Neural progenitor cell (in vitro differentiated cells): ENCODE measurements at regions not wholly inside any gene's neighbourhood (a gene's known extent, or its start where the extent isn't known, plus 50 kb on each side); places are given as distances from the start of the nearest gene placed in this dataset.

Experiments used
- DNase-seq: peaks from one replicate; pipeline ENCODE4 v3.0.0-alpha.2; 2016; ENCODE audit warnings: low spot score
- H2AFZ ChIP-seq: fragments of 200-600 bp; sonication (generic); replicated peaks from 2 replicates; pipeline ENCODE4 v1.6.1; 2016; ENCODE audit warnings: antibody characterized with exemption
- H3F3A ChIP-seq: fragments of 200-600 bp; sonication (generic); 2 replicates; pipeline ENCODE4 v1.6.1; 2016; ENCODE audit warnings: antibody characterized with exemption, low read depth
- H3K27ac ChIP-seq: fragments of 200-600 bp; sonication (generic); 2 replicates; pipeline ENCODE4 v1.5.1; 2016; ENCODE audit warnings: mild to moderate bottlenecking
- H3K27me3 ChIP-seq: fragments of 200-600 bp; sonication (generic); 2 replicates; pipeline ENCODE4 v1.6.1; 2016; ENCODE audit warnings: mild to moderate bottlenecking, moderate library complexity
- H3K36me3 ChIP-seq: fragments of 200-600 bp; sonication (generic); 2 replicates; pipeline ENCODE4 v1.5.1; 2016
- H3K4me1 ChIP-seq: fragments of 200-600 bp; sonication (generic); 2 replicates; pipeline ENCODE4 v1.6.1; 2016; ENCODE audit warnings: mixed run types
- H3K4me2 ChIP-seq: fragments of 200-600 bp; sonication (generic); 2 replicates; pipeline ENCODE4 v1.6.1; 2016
- H3K4me3 ChIP-seq: fragments of 200-600 bp; sonication (generic); 2 replicates; pipeline ENCODE4 v1.5.1; 2016
- H3K79me2 ChIP-seq: fragments of 200-600 bp; sonication (generic); 2 replicates; pipeline ENCODE4 v1.6.1; 2016; ENCODE audit warnings: low read depth
- H3K9ac ChIP-seq: fragments of 200-600 bp; sonication (generic); 2 replicates; pipeline ENCODE4 v1.6.1; 2016
- H3K9me3 ChIP-seq: fragments of 200-600 bp; sonication (generic); 2 replicates; pipeline ENCODE4 v1.5.1; 2016; ENCODE audit warnings: low read depth
- H4K20me1 ChIP-seq: fragments of 200-600 bp; sonication (generic); 2 replicates; pipeline ENCODE4 v1.6.1; 2016; ENCODE audit warnings: low read depth
- H3K27ac Mint-ChIP-seq: 3 replicates; pipeline ENCODE4 v1.8.0; 2021; ENCODE audit warnings: mixed read lengths
- H3K27me3 Mint-ChIP-seq: 2 replicates; pipeline ENCODE4 v1.8.0; 2022; ENCODE audit warnings: low read depth, mild to moderate bottlenecking, inconsistent platforms, moderate library complexity, mixed read lengths; ENCODE audit not compliant: insufficient read depth
- H3K36me3 Mint-ChIP-seq: 3 replicates; pipeline ENCODE4 v1.8.0; 2021; ENCODE audit warnings: mixed read lengths
- H3K4me1 Mint-ChIP-seq: 3 replicates; pipeline ENCODE4 v1.8.0; 2021; ENCODE audit warnings: mixed read lengths
- H3K4me3 Mint-ChIP-seq: 3 replicates; pipeline ENCODE4 v1.8.0; 2021; ENCODE audit warnings: mild to moderate bottlenecking, moderate library complexity, mixed read lengths
- H3K9me3 Mint-ChIP-seq: 3 replicates; pipeline ENCODE4 v1.8.0; 2020; ENCODE audit warnings: mixed read lengths
- CTCF ChIP-seq: fragments of 200-600 bp; sonication (generic); IDR thresholded peaks from 2 replicates; pipeline ENCODE4 v1.5.1; 2017; ENCODE audit warnings: antibody characterized with exemption, mild to moderate bottlenecking
- EZH2 ChIP-seq: fragments of 200-600 bp; sonication (generic); IDR thresholded peaks from 2 replicates; pipeline ENCODE4 v1.6.1; 2017; ENCODE audit warnings: antibody characterized with exemption, mild to moderate bottlenecking, moderate library complexity
- EZH2phosphoT487 ChIP-seq: fragments of 200-600 bp; sonication (generic); IDR thresholded peaks from 2 replicates; pipeline ENCODE4 v1.6.1; 2017; ENCODE audit warnings: antibody characterized with exemption

GRCh38 chr6:90872981-90873380 lies 286.1 kb upstream of the MAP3K7 start:
- Histone ChIP-seq H3K4me2 (no peak overlapping the region), H3K4me3 (no peak overlapping the region), H3F3A (no peaks in the 10 kb centered on the region)

GRCh38 chr6:90870561-90870960 lies 283.7 kb upstream of the MAP3K7 start:
- H3K36me3 ChIP-seq: no peaks in the 10 kb centered on the region
- H3K27me3 ChIP-seq: no peaks in the 10 kb centered on the region
- TF ChIP-seq EZH2phosphoT487 (no peak), CTCF (no peak), EZH2 (no peak)
- H3F3A ChIP-seq: no peaks in the 10 kb centered on the region
- peaks cover 2% of the 10 kb centered on the region for H3K27me3 Mint-ChIP-seq
- no peak overlapping the region for H3K4me3 Mint-ChIP-seq
- H4K20me1 ChIP-seq: no peaks in the 10 kb centered on the region
- DNase-seq: no peak
- H3K4me3 ChIP-seq: no peak overlapping the region
- H3K36me3 Mint-ChIP-seq: no peaks in the 10 kb centered on the region
- no peak overlapping the region for H3K4me2 ChIP-seq
- H3K27ac Mint-ChIP-seq: no peak overlapping the region
- no peak overlapping the region for H3K9ac ChIP-seq
- H3K9me3 Mint-ChIP-seq: no peaks in the 10 kb centered on the region
- no peaks in the 10 kb centered on the region for H3K9me3 ChIP-seq
- H3K4me1 Mint-ChIP-seq: no peaks in the 10 kb centered on the region
- H3K4me1 ChIP-seq: no peaks in the 10 kb centered on the region
- H2AFZ ChIP-seq: no peak overlapping the region
- H3K79me2 ChIP-seq: no peaks in the 10 kb centered on the region
- H3K27ac ChIP-seq: no peak overlapping the region

More at GRCh38 chr6:90872981-90873380, 286.1 kb upstream of the MAP3K7 start:
- Histone ChIP-seq H3K9ac (no peak overlapping the region), H3K27ac (no peak overlapping the region), H2AFZ (no peak overlapping the region), H3K9me3 (no peaks in the 10 kb centered on the region), H3K27me3 (no peaks in the 10 kb centered on the region), H3K36me3 (no peaks in the 10 kb centered on the region), H3K79me2 (no peaks in the 10 kb centered on the region), H3K4me1 (no peaks in the 10 kb centered on the region), H4K20me1 (no peaks in the 10 kb centered on the region)
- Mint-ChIP-seq H3K27me3 (peaks cover 2% of the 10 kb centered on the region), H3K27ac (no peak overlapping the region), H3K4me3 (no peak overlapping the region), H3K9me3 (no peaks in the 10 kb centered on the region), H3K36me3 (no peaks in the 10 kb centered on the region), H3K4me1 (no peaks in the 10 kb centered on the region)
- DNase-seq: no peak
- TF ChIP-seq CTCF (no peak), EZH2phosphoT487 (no peak), EZH2 (no peak)

GRCh38 chr6:90868656-90869055 lies 281.8 kb upstream of the MAP3K7 start:
- no peak for DNase-seq
- no peaks in the 10 kb centered on the region for H3K4me1 ChIP-seq
- peaks cover 2% of the 10 kb centered on the region for H3K27me3 Mint-ChIP-seq
- H4K20me1 ChIP-seq: no peaks in the 10 kb centered on the region
- no peaks in the 10 kb centered on the region for H3K4me1 Mint-ChIP-seq
- no peak overlapping the region for H3K9ac ChIP-seq
- no peaks in the 10 kb centered on the region for H3K27me3 ChIP-seq
- H3K27ac ChIP-seq: no peak overlapping the region
- no peak overlapping the region for H3K4me3 ChIP-seq
- no peaks in the 10 kb centered on the region for H3K36me3 Mint-ChIP-seq
- no peaks in the 10 kb centered on the region for H3K9me3 Mint-ChIP-seq
- H3F3A ChIP-seq: no peaks in the 10 kb centered on the region
- no peak overlapping the region for H3K4me3 Mint-ChIP-seq
- no peak overlapping the region for H3K4me2 ChIP-seq
- TF ChIP-seq EZH2phosphoT487 (no peak), CTCF (no peak), EZH2 (no peak)
- no peak overlapping the region for H2AFZ ChIP-seq
- H3K9me3 ChIP-seq: no peaks in the 10 kb centered on the region
- no peaks in the 10 kb centered on the region for H3K79me2 ChIP-seq
- H3K36me3 ChIP-seq: no peaks in the 10 kb centered on the region
- no peak overlapping the region for H3K27ac Mint-ChIP-seq

- Histone ChIP-seq H3K27me3 (no peaks in the 10 kb centered on the region), H3K4me2 (no peak overlapping the region), H3K4me3 (no peak overlapping the region), H2AFZ (no peak overlapping the region), H3K9me3 (no peaks in the 10 kb centered on the region), H4K20me1 (no peaks in the 10 kb centered on the region), H3K4me1 (no peaks in the 10 kb centered on the region), H3K79me2 (no peaks in the 10 kb centered on the region), H3K27ac (no peak overlapping the region), H3K9ac (no peak overlapping the region), H3K36me3 (no peaks in the 10 kb centered on the region), H3F3A (no peaks in the 10 kb centered on the region)
- no peak overlapping the region for H3K27ac Mint-ChIP-seq
- TF ChIP-seq EZH2phosphoT487: no peak
- TF ChIP-seq CTCF: no peak
- TF ChIP-seq EZH2: no peak
- no peaks in the 10 kb centered on the region for H3K36me3 Mint-ChIP-seq
- H3K4me1 Mint-ChIP-seq: no peaks in the 10 kb centered on the region
- no peak overlapping the region for H3K4me3 Mint-ChIP-seq
- peaks cover 2% of the 10 kb centered on the region for H3K27me3 Mint-ChIP-seq
- no peaks in the 10 kb centered on the region for H3K9me3 Mint-ChIP-seq
- DNase-seq: no peak
Measured at GRCh38 chr6:90868256-90868655, 281.4 kb upstream of the MAP3K7 start.
